ENCODE measurements at regions not wholly inside any gene's neighbourhood (a gene's known extent, or its start where the extent isn't known, plus 50 kb on each side); places are given as distances from the start of the nearest gene placed in this dataset.

DNA sequence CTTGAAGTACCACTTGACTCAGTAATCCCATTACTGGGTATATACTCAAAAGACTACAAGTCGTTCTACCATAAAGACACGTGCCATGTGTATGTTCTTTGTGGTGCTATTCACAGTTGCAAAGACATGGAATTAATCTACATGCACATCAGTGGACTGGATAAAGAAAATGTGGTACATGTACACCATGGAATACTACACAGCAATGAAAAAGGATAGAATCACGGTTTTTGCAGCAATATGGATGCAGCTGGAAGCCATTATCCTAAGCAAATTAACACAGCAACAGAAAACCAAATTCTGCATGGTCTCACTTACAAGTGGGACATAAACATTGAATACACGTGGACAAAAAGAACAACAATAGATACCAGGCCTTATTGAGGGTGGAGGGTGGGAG is 583.4 kb upstream of the CELF2 start:
- no peak for TF ChIP-seq POLR2A (IDR thresholded peaks at IDR 0.05)

DNA sequence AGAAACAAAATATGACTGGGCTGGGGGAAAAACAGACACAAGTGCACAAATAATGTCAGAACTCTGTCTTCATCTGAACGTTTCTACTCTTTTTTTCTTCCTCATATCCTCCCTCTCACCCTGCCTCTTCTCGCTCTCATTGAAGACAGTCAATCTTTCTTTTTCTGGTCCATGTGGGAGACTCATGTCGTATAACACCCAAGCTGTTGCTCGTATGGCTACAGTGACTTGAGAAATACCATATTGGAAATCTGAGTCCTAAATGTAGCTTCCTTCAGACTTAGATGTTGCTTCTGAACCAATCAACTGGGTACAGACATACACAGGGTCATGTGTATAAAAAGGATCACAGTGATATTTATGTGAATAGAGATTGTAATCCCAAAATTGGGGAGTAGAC is 579.8 kb upstream of the CELF2 start:
- WGBS, 2 donors: 87 to 91% methylated on average over 4 of the region's 4 CpGs
- Histone ChIP-seq H3K27me3 (no peaks in the 10 kb centered on the region), H3K36me3 (no peaks in the 10 kb centered on the region), H3K4me3 (no peak overlapping the region), H3K9me3 (no peaks in the 10 kb centered on the region), H3K4me1 (peaks cover 0 to 15% (median 12%) of the 10 kb centered on the region in 4 donors), H3K27ac (no peak overlapping the region)
- DNase-seq: no peak
- intact Hi-C loops (cut with DNase I): no loop called here
- no peak for TF ChIP-seq POLR2AphosphoS5 (IDR thresholded peaks at IDR 0.05)
- TF ChIP-seq POLR2A (IDR thresholded peaks at IDR 0.05): no peak
- TF ChIP-seq, protein P1, sequence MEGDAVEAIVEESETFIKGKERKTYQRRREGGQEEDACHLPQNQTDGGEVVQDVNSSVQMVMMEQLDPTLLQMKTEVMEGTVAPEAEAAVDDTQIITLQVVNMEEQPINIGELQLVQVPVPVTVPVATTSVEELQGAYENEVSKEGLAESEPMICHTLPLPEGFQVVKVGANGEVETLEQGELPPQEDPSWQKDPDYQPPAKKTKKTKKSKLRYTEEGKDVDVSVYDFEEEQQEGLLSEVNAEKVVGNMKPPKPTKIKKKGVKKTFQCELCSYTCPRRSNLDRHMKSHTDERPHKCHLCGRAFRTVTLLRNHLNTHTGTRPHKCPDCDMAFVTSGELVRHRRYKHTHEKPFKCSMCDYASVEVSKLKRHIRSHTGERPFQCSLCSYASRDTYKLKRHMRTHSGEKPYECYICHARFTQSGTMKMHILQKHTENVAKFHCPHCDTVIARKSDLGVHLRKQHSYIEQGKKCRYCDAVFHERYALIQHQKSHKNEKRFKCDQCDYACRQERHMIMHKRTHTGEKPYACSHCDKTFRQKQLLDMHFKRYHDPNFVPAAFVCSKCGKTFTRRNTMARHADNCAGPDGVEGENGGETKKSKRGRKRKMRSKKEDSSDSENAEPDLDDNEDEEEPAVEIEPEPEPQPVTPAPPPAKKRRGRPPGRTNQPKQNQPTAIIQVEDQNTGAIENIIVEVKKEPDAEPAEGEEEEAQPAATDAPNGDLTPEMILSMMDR (IDR thresholded peaks at IDR 0.05): no peak
- no peak for TF ChIP-seq EP300 (IDR thresholded peaks at IDR 0.05)

More for the DNA sequence above, 583.4 kb upstream of the CELF2 start:
- Histone ChIP-seq H3K4me1 (peaks cover 0 to 15% (median 12%) of the 10 kb centered on the region in 4 donors), H3K9me3 (no peaks in the 10 kb centered on the region), H3K4me3 (no peak overlapping the region), H3K27me3 (no peaks in the 10 kb centered on the region), H3K27ac (no peak overlapping the region), H3K36me3 (no peaks in the 10 kb centered on the region)
- 88 to 90% methylated on average over 4 of the region's 4 CpGs for WGBS, 2 donors
- no peak for DNase-seq
- intact Hi-C loops (cut with DNase I): no loop called here

DNA sequence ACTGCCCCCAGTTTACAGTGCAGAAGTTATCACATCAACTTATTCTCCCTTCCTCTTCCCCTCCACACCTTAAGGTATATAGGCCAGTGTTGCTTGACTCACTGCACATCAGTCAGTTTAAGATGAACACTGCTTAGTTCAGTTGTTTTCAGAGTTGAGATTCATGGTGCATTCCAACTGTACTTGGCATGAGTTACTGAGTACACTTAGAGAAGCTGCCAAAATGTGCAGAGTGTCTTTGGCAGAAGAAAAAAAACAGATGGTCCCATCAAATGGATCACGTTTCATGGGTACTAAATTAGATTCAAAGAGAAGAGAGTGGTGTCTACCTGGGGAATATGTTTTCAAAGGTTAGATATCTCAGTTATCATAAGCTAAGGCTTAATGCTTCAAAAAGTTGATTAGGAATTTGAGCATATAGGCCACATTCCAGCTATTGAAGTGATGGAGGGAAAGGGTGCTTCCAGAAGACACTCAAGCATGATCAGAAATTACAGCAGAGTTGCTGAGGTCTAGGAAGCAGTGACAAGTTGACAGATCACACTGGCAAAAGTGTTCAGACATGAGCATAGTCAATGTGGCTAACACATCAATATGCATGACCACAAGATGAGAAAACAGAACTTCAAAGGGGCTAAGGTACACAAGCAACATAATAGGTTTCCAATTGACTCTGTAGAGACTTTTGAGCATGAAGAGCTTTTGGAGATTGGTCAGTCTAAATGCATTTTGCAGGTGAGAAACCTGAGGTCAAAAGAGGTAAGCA is 579.2 kb upstream of the CELF2 start:
- WGBS, 2 donors: 61 to 63% methylated on average over 1 of the region's 1 CpG

DNA sequence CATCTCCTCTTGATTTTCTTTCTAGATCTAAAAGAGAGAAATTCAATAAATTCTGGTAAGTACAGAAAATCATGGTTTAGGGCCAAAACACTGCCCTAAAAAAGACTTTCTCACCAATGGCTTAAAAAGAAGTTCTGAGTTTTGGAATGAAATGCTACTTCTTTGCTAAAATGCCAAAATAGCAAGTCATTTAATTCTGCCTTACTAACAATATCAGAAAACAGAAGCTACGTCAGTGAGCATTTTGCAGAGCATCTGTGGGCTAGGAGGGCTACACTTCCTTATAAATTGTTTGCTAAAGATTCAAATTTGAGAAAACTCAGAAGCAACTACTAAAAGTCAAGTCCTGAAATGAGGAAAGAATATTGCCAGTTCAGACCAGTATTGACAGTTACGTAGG is 560.8 kb upstream of the CELF2 start:
- Histone ChIP-seq H3K27me3 (no peaks in the 10 kb centered on the region), H3K9me3 (peaks cover 0 to 2% (median 0%) of the 10 kb centered on the region in 4 donors), H3K27ac (no peak overlapping the region), H3K36me3 (no peaks in the 10 kb centered on the region), H3K4me3 (no peak overlapping the region), H3K4me1 (no peaks in the 10 kb centered on the region)
- TF ChIP-seq, protein P1 (IDR thresholded peaks at IDR 0.05): no peak
- TF ChIP-seq EP300 (IDR thresholded peaks at IDR 0.05) (no peak), POLR2A (IDR thresholded peaks at IDR 0.05) (no peak), POLR2AphosphoS5 (IDR thresholded peaks at IDR 0.05) (no peak)
- intact Hi-C loops (cut with DNase I): no loop called here
- DNase-seq: no peak
- 88 to 90% methylated on average over 2 of the region's 2 CpGs for WGBS, 2 donors

More for the DNA sequence above, 579.2 kb upstream of the CELF2 start:
- H3K27ac ChIP-seq: no peak overlapping the region
- H3K9me3 ChIP-seq: no peaks in the 10 kb centered on the region
- H3K4me3 ChIP-seq: no peak overlapping the region
- intact Hi-C loops (cut with DNase I): no loop called here
- H3K4me1 ChIP-seq: peaks cover 0 to 15% (median 12%) of the 10 kb centered on the region in 4 donors
- DNase-seq: no peak
- H3K27me3 ChIP-seq: no peaks in the 10 kb centered on the region
- no peak for TF ChIP-seq EP300 (IDR thresholded peaks at IDR 0.05)
- peak in 2 of 4 donors; percentile 33 to 55 for TF ChIP-seq POLR2AphosphoS5 (IDR thresholded peaks at IDR 0.05)
- H3K36me3 ChIP-seq: no peaks in the 10 kb centered on the region

DNA sequence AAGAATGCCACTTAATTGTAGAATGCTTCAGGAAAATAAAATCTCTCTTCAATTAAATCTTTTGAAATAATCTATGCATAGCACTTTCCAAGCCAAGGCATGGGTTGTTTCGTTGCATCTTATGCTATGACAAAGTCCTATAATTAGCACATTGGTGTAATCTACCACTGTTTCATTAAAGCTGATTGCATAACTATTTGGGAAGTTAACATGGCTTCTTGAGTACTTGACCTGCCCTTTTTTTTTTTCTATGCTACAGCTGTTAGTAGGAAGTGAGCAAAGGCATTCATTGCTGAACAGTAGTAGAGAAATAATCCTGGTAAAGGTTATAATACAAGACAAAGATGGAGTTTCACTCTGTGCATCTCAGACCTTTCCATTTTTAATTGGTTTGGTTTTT is 557.2 kb upstream of the CELF2 start:
- 61 to 73% methylated on average over 1 of the region's 1 CpG for WGBS, 2 donors
- no peaks in the 10 kb centered on the region for H3K27me3 ChIP-seq
- H3K4me3 ChIP-seq: no peak overlapping the region
- no peak for DNase-seq
- intact Hi-C loops (cut with DNase I): no loop called here
- H3K9me3 ChIP-seq: no peaks in the 10 kb centered on the region
- TF ChIP-seq POLR2A (IDR thresholded peaks at IDR 0.05): no peak
- TF ChIP-seq, protein P1 (IDR thresholded peaks at IDR 0.05): no peak
- no peak for TF ChIP-seq POLR2AphosphoS5 (IDR thresholded peaks at IDR 0.05)
- no peak for TF ChIP-seq EP300 (IDR thresholded peaks at IDR 0.05)
- H3K27ac ChIP-seq: no peak overlapping the region
- no peaks in the 10 kb centered on the region for H3K4me1 ChIP-seq
- no peaks in the 10 kb centered on the region for H3K36me3 ChIP-seq
